ENCODE measurements at regions not wholly inside any gene's neighbourhood (a gene's known extent, or its start where the extent isn't known, plus 50 kb on each side); places are given as distances from the start of the nearest gene placed in this dataset.

DNA sequence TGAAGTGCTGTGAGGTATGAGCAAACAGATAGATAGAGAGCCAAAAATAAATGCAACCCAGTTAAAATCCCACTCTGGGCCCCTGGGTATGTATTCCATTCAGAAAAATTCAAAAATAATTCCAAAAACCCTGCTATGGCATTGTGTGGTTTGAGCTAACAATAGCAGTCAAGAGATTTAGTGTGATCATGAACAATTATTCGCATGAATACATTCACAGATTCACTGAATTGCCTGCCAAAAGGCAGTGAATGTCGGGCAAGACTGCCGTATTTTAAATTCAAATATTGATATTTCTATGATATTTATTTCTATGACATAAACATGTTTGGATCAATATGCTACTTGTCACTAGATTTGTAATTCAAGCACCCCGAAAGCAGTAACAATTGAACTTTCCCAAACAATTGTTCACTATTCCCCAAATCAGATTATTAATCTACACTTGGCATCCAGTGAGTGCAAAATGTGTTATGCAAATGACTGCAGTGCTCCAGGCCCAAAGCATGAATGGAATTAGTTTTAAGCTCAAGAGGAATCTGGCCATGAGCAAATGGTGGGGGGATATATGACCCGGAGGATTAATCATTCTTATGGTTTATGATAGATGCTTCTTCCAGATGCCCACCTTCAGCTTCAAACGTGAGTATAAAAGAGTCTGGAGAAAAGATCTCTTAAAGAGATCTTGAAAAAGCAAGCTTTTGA is 417.0 kb upstream of the MEIS2 start:
- TF ChIP-seq POLR2AphosphoS5 (IDR thresholded peaks at IDR 0.05; ENCODE audit: low read depth) = no peak
- TF ChIP-seq CTCF (IDR thresholded peaks at IDR 0.05; ENCODE audit: insufficient read depth, low read length) = no peak
- TF ChIP-seq, protein P1, sequence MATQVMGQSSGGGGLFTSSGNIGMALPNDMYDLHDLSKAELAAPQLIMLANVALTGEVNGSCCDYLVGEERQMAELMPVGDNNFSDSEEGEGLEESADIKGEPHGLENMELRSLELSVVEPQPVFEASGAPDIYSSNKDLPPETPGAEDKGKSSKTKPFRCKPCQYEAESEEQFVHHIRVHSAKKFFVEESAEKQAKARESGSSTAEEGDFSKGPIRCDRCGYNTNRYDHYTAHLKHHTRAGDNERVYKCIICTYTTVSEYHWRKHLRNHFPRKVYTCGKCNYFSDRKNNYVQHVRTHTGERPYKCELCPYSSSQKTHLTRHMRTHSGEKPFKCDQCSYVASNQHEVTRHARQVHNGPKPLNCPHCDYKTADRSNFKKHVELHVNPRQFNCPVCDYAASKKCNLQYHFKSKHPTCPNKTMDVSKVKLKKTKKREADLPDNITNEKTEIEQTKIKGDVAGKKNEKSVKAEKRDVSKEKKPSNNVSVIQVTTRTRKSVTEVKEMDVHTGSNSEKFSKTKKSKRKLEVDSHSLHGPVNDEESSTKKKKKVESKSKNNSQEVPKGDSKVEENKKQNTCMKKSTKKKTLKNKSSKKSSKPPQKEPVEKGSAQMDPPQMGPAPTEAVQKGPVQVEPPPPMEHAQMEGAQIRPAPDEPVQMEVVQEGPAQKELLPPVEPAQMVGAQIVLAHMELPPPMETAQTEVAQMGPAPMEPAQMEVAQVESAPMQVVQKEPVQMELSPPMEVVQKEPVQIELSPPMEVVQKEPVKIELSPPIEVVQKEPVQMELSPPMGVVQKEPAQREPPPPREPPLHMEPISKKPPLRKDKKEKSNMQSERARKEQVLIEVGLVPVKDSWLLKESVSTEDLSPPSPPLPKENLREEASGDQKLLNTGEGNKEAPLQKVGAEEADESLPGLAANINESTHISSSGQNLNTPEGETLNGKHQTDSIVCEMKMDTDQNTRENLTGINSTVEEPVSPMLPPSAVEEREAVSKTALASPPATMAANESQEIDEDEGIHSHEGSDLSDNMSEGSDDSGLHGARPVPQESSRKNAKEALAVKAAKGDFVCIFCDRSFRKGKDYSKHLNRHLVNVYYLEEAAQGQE (IDR thresholded peaks at IDR 0.05; ENCODE audit: insufficient replicate concordance, low read depth) = no peak
- no peak for TF ChIP-seq GABPA (IDR thresholded peaks at IDR 0.05; ENCODE audit: low read depth)

Data from HL-60 (cell line).